ENCODE measurements at regions not wholly inside any gene's neighbourhood (a gene's known extent, or its start where the extent isn't known, plus 50 kb on each side); places are given as distances from the start of the nearest gene placed in this dataset.

DNA sequence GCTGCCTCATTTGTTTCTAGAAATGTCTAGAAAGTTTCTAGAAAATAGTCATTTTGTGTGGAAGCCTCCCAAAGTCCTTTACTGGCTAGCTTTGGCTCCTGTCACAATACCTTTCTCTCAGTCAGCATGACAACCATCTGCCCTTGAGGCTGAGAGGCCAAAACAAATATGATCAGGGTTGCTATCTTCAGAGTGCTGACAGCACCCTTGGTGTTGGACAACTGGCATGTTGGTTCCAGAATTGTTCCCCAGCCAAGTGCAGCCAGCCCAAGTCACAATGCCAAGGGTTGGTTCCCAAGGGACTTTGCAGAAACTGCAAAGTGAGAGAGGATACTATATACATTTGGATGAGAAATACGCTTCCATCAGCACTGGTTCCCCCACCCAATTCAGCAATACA, 140.9 kb upstream of the GAS1 start:
- ATAC-seq (no peak), DNase-seq (ENCODE audit: low spot score) (no peak)
- Histone ChIP-seq H3K9me2 (ENCODE audit: insufficient read depth) (no peaks in the 10 kb centered on the region), H3K36me3 (ENCODE audit: insufficient read depth) (no peaks in the 10 kb centered on the region), H3F3A (replicated peaks; ENCODE audit: low read depth) (no peaks in the 10 kb centered on the region), H3K27me3 (ENCODE audit: insufficient read depth) (no peaks in the 10 kb centered on the region), H4K20me1 (replicated peaks; ENCODE audit: insufficient read depth) (no peaks in the 10 kb centered on the region), H3K79me2 (replicated peaks; ENCODE audit: insufficient read depth) (no peaks in the 10 kb centered on the region), H3K4me2 (no peak overlapping the region), H3K4me3 (no peak overlapping the region), H3K27ac (ENCODE audit: low read depth) (no peak overlapping the region), H2AFZ (no peak overlapping the region), H3K4me1 (ENCODE audit: insufficient read depth) (no peaks in the 10 kb centered on the region)
- H3K27ac Mint-ChIP-seq: no peak overlapping the region
- H3K9me3 Mint-ChIP-seq: no peaks in the 10 kb centered on the region
- H3K36me3 Mint-ChIP-seq (ENCODE audit: low read depth): no peaks in the 10 kb centered on the region
- H3K4me1 Mint-ChIP-seq: no peaks in the 10 kb centered on the region; the same call in 2 of the 3 replicates
- no peak overlapping the region for H3K4me3 Mint-ChIP-seq
- no peak for TF ChIP-seq ZNF331 (CRISPR knock-in tag; IDR thresholded peaks at IDR 0.05; ENCODE audit: low read depth)
- no peak for TF ChIP-seq NANOG (IDR thresholded peaks at IDR 0.05; ENCODE audit: borderline replicate concordance)
- TF ChIP-seq, protein P1, sequence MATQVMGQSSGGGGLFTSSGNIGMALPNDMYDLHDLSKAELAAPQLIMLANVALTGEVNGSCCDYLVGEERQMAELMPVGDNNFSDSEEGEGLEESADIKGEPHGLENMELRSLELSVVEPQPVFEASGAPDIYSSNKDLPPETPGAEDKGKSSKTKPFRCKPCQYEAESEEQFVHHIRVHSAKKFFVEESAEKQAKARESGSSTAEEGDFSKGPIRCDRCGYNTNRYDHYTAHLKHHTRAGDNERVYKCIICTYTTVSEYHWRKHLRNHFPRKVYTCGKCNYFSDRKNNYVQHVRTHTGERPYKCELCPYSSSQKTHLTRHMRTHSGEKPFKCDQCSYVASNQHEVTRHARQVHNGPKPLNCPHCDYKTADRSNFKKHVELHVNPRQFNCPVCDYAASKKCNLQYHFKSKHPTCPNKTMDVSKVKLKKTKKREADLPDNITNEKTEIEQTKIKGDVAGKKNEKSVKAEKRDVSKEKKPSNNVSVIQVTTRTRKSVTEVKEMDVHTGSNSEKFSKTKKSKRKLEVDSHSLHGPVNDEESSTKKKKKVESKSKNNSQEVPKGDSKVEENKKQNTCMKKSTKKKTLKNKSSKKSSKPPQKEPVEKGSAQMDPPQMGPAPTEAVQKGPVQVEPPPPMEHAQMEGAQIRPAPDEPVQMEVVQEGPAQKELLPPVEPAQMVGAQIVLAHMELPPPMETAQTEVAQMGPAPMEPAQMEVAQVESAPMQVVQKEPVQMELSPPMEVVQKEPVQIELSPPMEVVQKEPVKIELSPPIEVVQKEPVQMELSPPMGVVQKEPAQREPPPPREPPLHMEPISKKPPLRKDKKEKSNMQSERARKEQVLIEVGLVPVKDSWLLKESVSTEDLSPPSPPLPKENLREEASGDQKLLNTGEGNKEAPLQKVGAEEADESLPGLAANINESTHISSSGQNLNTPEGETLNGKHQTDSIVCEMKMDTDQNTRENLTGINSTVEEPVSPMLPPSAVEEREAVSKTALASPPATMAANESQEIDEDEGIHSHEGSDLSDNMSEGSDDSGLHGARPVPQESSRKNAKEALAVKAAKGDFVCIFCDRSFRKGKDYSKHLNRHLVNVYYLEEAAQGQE (IDR thresholded peaks at IDR 0.05; ENCODE audit: unreplicated experiment): no peak
- no peak for TF ChIP-seq EZH2 (IDR thresholded peaks at IDR 0.05; ENCODE audit: low read depth, unreplicated experiment)
- TF ChIP-seq POLR2AphosphoS5 (IDR thresholded peaks at IDR 0.05; ENCODE audit: low read depth): no peak
- TF ChIP-seq, protein P2, sequence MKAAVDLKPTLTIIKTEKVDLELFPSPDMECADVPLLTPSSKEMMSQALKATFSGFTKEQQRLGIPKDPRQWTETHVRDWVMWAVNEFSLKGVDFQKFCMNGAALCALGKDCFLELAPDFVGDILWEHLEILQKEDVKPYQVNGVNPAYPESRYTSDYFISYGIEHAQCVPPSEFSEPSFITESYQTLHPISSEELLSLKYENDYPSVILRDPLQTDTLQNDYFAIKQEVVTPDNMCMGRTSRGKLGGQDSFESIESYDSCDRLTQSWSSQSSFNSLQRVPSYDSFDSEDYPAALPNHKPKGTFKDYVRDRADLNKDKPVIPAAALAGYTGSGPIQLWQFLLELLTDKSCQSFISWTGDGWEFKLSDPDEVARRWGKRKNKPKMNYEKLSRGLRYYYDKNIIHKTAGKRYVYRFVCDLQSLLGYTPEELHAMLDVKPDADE (IDR thresholded peaks at IDR 0.05): no peak
- TF ChIP-seq EZH2phosphoT487 (IDR thresholded peaks at IDR 0.05; ENCODE audit: unreplicated experiment): no peak
- TF ChIP-seq JUNB (IDR thresholded peaks at IDR 0.05; ENCODE audit: unreplicated experiment): no peak
- no peak for TF ChIP-seq STAT1 (IDR thresholded peaks at IDR 0.05; ENCODE audit: unreplicated experiment)
- TF ChIP-seq, protein P3, sequence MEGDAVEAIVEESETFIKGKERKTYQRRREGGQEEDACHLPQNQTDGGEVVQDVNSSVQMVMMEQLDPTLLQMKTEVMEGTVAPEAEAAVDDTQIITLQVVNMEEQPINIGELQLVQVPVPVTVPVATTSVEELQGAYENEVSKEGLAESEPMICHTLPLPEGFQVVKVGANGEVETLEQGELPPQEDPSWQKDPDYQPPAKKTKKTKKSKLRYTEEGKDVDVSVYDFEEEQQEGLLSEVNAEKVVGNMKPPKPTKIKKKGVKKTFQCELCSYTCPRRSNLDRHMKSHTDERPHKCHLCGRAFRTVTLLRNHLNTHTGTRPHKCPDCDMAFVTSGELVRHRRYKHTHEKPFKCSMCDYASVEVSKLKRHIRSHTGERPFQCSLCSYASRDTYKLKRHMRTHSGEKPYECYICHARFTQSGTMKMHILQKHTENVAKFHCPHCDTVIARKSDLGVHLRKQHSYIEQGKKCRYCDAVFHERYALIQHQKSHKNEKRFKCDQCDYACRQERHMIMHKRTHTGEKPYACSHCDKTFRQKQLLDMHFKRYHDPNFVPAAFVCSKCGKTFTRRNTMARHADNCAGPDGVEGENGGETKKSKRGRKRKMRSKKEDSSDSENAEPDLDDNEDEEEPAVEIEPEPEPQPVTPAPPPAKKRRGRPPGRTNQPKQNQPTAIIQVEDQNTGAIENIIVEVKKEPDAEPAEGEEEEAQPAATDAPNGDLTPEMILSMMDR (conservative IDR thresholded peaks at IDR 0.05; ENCODE audit: low read depth in 2 of 2): no peak
- no peak for TF ChIP-seq ZNF114 (CRISPR knock-in tag; IDR thresholded peaks at IDR 0.05)
- no peaks in the 10 kb centered on the region for H3K27me3 Mint-ChIP-seq (ENCODE audit: insufficient read depth, low read depth, poor library complexity)
